Neural cell (in vitro differentiated cells): ENCODE measurements at regions not wholly inside any gene's neighbourhood (a gene's known extent, or its start where the extent isn't known, plus 50 kb on each side); places are given as distances from the start of the nearest gene placed in this dataset.

Experiments
- H2AFZ ChIP-seq: fragments of 200-600, 300-800 bp; sonication (generic), shearing (Covaris generic); 2 replicates; pipeline ENCODE4 v1.6.0; 2014; ENCODE audit warnings: low read depth, mild to moderate bottlenecking, antibody characterized with exemption, low read length, moderate library complexity
- H3F3A ChIP-seq: fragments of 200-600 bp; shearing (Covaris generic); 2 replicates; pipeline ENCODE4 v1.6.1; 2016; ENCODE audit warnings: mild to moderate bottlenecking, moderate library complexity, mixed read lengths, antibody characterized with exemption, low read length; ENCODE audit not compliant: insufficient read depth, poor library complexity, severe bottlenecking
- H3K27ac ChIP-seq: fragments of 200-600, 300-800 bp; sonication (generic), shearing (Covaris generic); 2 replicates; pipeline ENCODE4 v1.5.1; 2014; ENCODE audit warnings: mild to moderate bottlenecking, low read length, moderate library complexity
- H3K27me3 ChIP-seq: fragments of 300-800, 200-600 bp; sonication (generic), shearing (Covaris generic); 2 replicates; pipeline ENCODE4 v1.6.0; 2014; ENCODE audit warnings: mild to moderate bottlenecking, low read depth, low read length, moderate library complexity; ENCODE audit not compliant: insufficient read depth
- H3K36me3 ChIP-seq: fragments of 300-800, 200-600 bp; sonication (generic), shearing (Covaris generic); 2 replicates; pipeline ENCODE4 v1.5.1; 2014; ENCODE audit warnings: mild to moderate bottlenecking, antibody characterized with exemption, low read length, moderate library complexity; ENCODE audit not compliant: insufficient read depth
- H3K4me2 ChIP-seq: fragments of 300-800, 200-600 bp; sonication (generic), shearing (Covaris generic); 2 replicates; pipeline ENCODE4 v1.6.0; 2014; ENCODE audit warnings: mild to moderate bottlenecking, low read length
- H3K4me3 ChIP-seq: fragments of 300-800, 200-600 bp; sonication (generic), shearing (Covaris generic); 2 replicates; pipeline ENCODE4 v1.5.1; 2014; ENCODE audit warnings: mild to moderate bottlenecking, low read length, moderate library complexity
- H3K79me2 ChIP-seq: fragments of 200-600 bp; shearing (Covaris generic); replicated peaks from 2 replicates; pipeline ENCODE4 v1.6.0; 2014; ENCODE audit warnings: mild to moderate bottlenecking, low read length, moderate library complexity; ENCODE audit not compliant: insufficient read depth
- H3K9ac ChIP-seq: fragments of 300-800, 200-600 bp; sonication (generic), shearing (Covaris generic); 2 replicates; pipeline ENCODE4 v1.6.1; 2016; ENCODE audit warnings: mild to moderate bottlenecking, low read length, mixed read lengths
- H3K9me2 ChIP-seq: fragments of 200-600 bp; shearing (Covaris generic); 2 replicates; pipeline ENCODE4 v1.6.1; 2016; ENCODE audit warnings: mild to moderate bottlenecking, low read length, mixed read lengths; ENCODE audit not compliant: insufficient read depth
- H3K9me3 ChIP-seq: fragments of 200-600, 300-800 bp; sonication (generic), shearing (Covaris generic); 2 replicates; pipeline ENCODE4 v1.6.1; 2016; ENCODE audit warnings: mild to moderate bottlenecking, mixed run types, low read length, moderate library complexity, mixed read lengths
- H4K20me1 ChIP-seq: fragments of 200-600 bp; shearing (Covaris generic); 2 replicates; pipeline ENCODE4 v1.6.1; 2016; ENCODE audit warnings: mild to moderate bottlenecking, mixed run types; ENCODE audit not compliant: insufficient read depth
- CTCF ChIP-seq: fragments of 450-650 bp; IDR thresholded peaks from 2 replicates; pipeline ENCODE4 v1.5.1; 2014; ENCODE audit warnings: antibody characterized with exemption, mild to moderate bottlenecking, moderate library complexity; ENCODE audit not compliant: poor library complexity, severe bottlenecking
- EP300 ChIP-seq: fragments of 450-650 bp; conservative IDR thresholded peaks from 2 replicates; pipeline ENCODE4 v1.6.1; 2014; ENCODE audit warnings: antibody characterized with exemption, mild to moderate bottlenecking, moderate library complexity; ENCODE audit not compliant: poor library complexity, severe bottlenecking
- EZH2 ChIP-seq: fragments of 200-600, 300-800 bp; shearing (Covaris generic), sonication (generic); IDR thresholded peaks from 2 replicates; pipeline ENCODE4 v1.6.1; 2014; ENCODE audit warnings: antibody characterized with exemption, low read length, borderline replicate concordance, mild to moderate bottlenecking; ENCODE audit not compliant: insufficient read depth, poor library complexity, severe bottlenecking
- MXI1 ChIP-seq: fragments of 450-650 bp; conservative IDR thresholded peaks from 2 replicates; pipeline ENCODE4 v1.6.1; 2014; ENCODE audit warnings: antibody characterized with exemption, mild to moderate bottlenecking; ENCODE audit not compliant: poor library complexity, severe bottlenecking
- POLR2AphosphoS5 ChIP-seq: IDR thresholded peaks from 2 replicates; pipeline ENCODE4 v1.6.1; 2012
- RAD21 ChIP-seq: fragments of 450-650 bp; conservative IDR thresholded peaks from 2 replicates; pipeline ENCODE4 v1.6.1; 2014; ENCODE audit warnings: antibody characterized with exemption, mild to moderate bottlenecking, moderate library complexity
- REST ChIP-seq: IDR thresholded peaks from 2 replicates; pipeline ENCODE4 v1.6.1; 2012; ENCODE audit warnings: borderline replicate concordance
- SMC3 ChIP-seq: fragments of 450-650 bp; conservative IDR thresholded peaks from 2 replicates; pipeline ENCODE4 v1.6.1; 2014; ENCODE audit warnings: antibody characterized with exemption, mild to moderate bottlenecking, moderate library complexity; ENCODE audit not compliant: poor library complexity
- TAF1 ChIP-seq: IDR thresholded peaks from 2 replicates; pipeline ENCODE4 v1.6.1; 2012; ENCODE audit warnings: low read depth

- H3K27ac ChIP-seq: no peak overlapping the region
- H2AFZ ChIP-seq: no peak overlapping the region
- TF ChIP-seq CTCF: no peak
- TF ChIP-seq EZH2: no peak
- TF ChIP-seq EP300: no peak
- TF ChIP-seq MXI1: no peak
- no peak for TF ChIP-seq RAD21
- no peak for TF ChIP-seq POLR2AphosphoS5
- no peak for TF ChIP-seq REST
- no peak for TF ChIP-seq TAF1
- no peak for TF ChIP-seq SMC3
Measured at GRCh38 chr4:116599859-116600258, 485.5 kb downstream of the TRAM1L1 start.

GRCh38 chr4:116598980-116599789, 486.2 kb downstream of the TRAM1L1 start:
- Histone ChIP-seq H3K36me3 (no peaks in the 10 kb centered on the region), H3K27me3 (no peaks in the 10 kb centered on the region), H3K9ac (no peak overlapping the region), H2AFZ (no peak overlapping the region), H3K79me2 (no peaks in the 10 kb centered on the region), H4K20me1 (no peaks in the 10 kb centered on the region), H3F3A (no peaks in the 10 kb centered on the region), H3K27ac (no peak overlapping the region), H3K9me2 (no peaks in the 10 kb centered on the region), H3K4me3 (no peak overlapping the region), H3K4me2 (no peak overlapping the region), H3K9me3 (peaks cover 4% of the 10 kb centered on the region)
- no peak for TF ChIP-seq SMC3
- TF ChIP-seq TAF1: no peak
- no peak for TF ChIP-seq POLR2AphosphoS5
- no peak for TF ChIP-seq EP300
- TF ChIP-seq RAD21: no peak
- no peak for TF ChIP-seq EZH2
- TF ChIP-seq MXI1: no peak
- TF ChIP-seq REST: no peak
- TF ChIP-seq CTCF: no peak

More at GRCh38 chr4:116599859-116600258, 485.5 kb downstream of the TRAM1L1 start:
- no peaks in the 10 kb centered on the region for H4K20me1 ChIP-seq
- H3K4me3 ChIP-seq: no peak overlapping the region
- H3K79me2 ChIP-seq: no peaks in the 10 kb centered on the region
- no peaks in the 10 kb centered on the region for H3K9me2 ChIP-seq
- no peak overlapping the region for H3K9ac ChIP-seq
- no peaks in the 10 kb centered on the region for H3K27me3 ChIP-seq
- H3K36me3 ChIP-seq: no peaks in the 10 kb centered on the region
- H3K4me2 ChIP-seq: no peak overlapping the region
- no peaks in the 10 kb centered on the region for H3F3A ChIP-seq
- peaks cover 4% of the 10 kb centered on the region for H3K9me3 ChIP-seq
